Left renal pelvis (tissue), 4 donors: ENCODE measurements at regions not wholly inside any gene's neighbourhood (a gene's known extent, or its start where the extent isn't known, plus 50 kb on each side); places are given as distances from the start of the nearest gene placed in this dataset.

Source experiments
- DNase-seq, 4 donors: peaks; one replicate each; pipeline ENCODE4 v3.0.0-alpha.2; 2013; ENCODE audit warnings: low read depth in 4 of 4, low spot score in 3 of 4

GRCh38 chrX:26008042-26008441 lies 130.1 kb upstream of the MAGEB18 start:
- no peak for DNase-seq

- DNase-seq = no peak
These were observed 129.5 kb upstream of the MAGEB18 start for GRCh38 chrX:26008691-26009090.

GRCh38 chrX:26019386-26019785 lies 118.8 kb upstream of the MAGEB18 start:
- no peak for DNase-seq

- no peak for DNase-seq
These were observed 112.0 kb upstream of the MAGEB18 start for GRCh38 chrX:26026179-26026578.

- no peak for DNase-seq
These were observed 105.8 kb upstream of the MAGEB18 start for GRCh38 chrX:26032111-26032912.

GRCh38 chrX:26037367-26037766 lies 100.8 kb upstream of the MAGEB18 start:
- DNase-seq = no peak

GRCh38 chrX:26050099-26050498 lies 88.0 kb upstream of the MAGEB18 start:
- no peak for DNase-seq

- DNase-seq = no peak
These were observed 67.3 kb upstream of the MAGEB18 start for GRCh38 chrX:26070882-26071281.

GRCh38 chrX:26071618-26072017 lies 66.5 kb upstream of the MAGEB18 start:
- DNase-seq = no peak

- DNase-seq = no peak
These were observed 55.0 kb upstream of the MAGEB18 start for GRCh38 chrX:26083093-26083492.
